Neural cell (in vitro differentiated cells): ENCODE measurements at regions not wholly inside any gene's neighbourhood (a gene's known extent, or its start where the extent isn't known, plus 50 kb on each side); places are given as distances from the start of the nearest gene placed in this dataset.
A peak's percentile ranks its signal among the peaks of the same experiment; 100 is the strongest.

Experiments
- H2AFZ ChIP-seq: fragments of 200-600, 300-800 bp; sonication (generic), shearing (Covaris generic); 2 replicates; pipeline ENCODE4 v1.6.0; 2014; ENCODE audit warnings: low read depth, mild to moderate bottlenecking, antibody characterized with exemption, low read length, moderate library complexity
- H3F3A ChIP-seq: fragments of 200-600 bp; shearing (Covaris generic); 2 replicates; pipeline ENCODE4 v1.6.1; 2016; ENCODE audit warnings: mild to moderate bottlenecking, moderate library complexity, mixed read lengths, antibody characterized with exemption, low read length; ENCODE audit not compliant: insufficient read depth, poor library complexity, severe bottlenecking
- H3K27ac ChIP-seq: fragments of 200-600, 300-800 bp; sonication (generic), shearing (Covaris generic); 2 replicates; pipeline ENCODE4 v1.5.1; 2014; ENCODE audit warnings: mild to moderate bottlenecking, low read length, moderate library complexity
- H3K27me3 ChIP-seq: fragments of 300-800, 200-600 bp; sonication (generic), shearing (Covaris generic); 2 replicates; pipeline ENCODE4 v1.6.0; 2014; ENCODE audit warnings: mild to moderate bottlenecking, low read depth, low read length, moderate library complexity; ENCODE audit not compliant: insufficient read depth
- H3K36me3 ChIP-seq: fragments of 300-800, 200-600 bp; sonication (generic), shearing (Covaris generic); 2 replicates; pipeline ENCODE4 v1.5.1; 2014; ENCODE audit warnings: mild to moderate bottlenecking, antibody characterized with exemption, low read length, moderate library complexity; ENCODE audit not compliant: insufficient read depth
- H3K4me2 ChIP-seq: fragments of 300-800, 200-600 bp; sonication (generic), shearing (Covaris generic); 2 replicates; pipeline ENCODE4 v1.6.0; 2014; ENCODE audit warnings: mild to moderate bottlenecking, low read length
- H3K4me3 ChIP-seq: fragments of 300-800, 200-600 bp; sonication (generic), shearing (Covaris generic); 2 replicates; pipeline ENCODE4 v1.5.1; 2014; ENCODE audit warnings: mild to moderate bottlenecking, low read length, moderate library complexity
- H3K79me2 ChIP-seq: fragments of 200-600 bp; shearing (Covaris generic); replicated peaks from 2 replicates; pipeline ENCODE4 v1.6.0; 2014; ENCODE audit warnings: mild to moderate bottlenecking, low read length, moderate library complexity; ENCODE audit not compliant: insufficient read depth
- H3K9ac ChIP-seq: fragments of 300-800, 200-600 bp; sonication (generic), shearing (Covaris generic); 2 replicates; pipeline ENCODE4 v1.6.1; 2016; ENCODE audit warnings: mild to moderate bottlenecking, low read length, mixed read lengths
- H3K9me2 ChIP-seq: fragments of 200-600 bp; shearing (Covaris generic); 2 replicates; pipeline ENCODE4 v1.6.1; 2016; ENCODE audit warnings: mild to moderate bottlenecking, low read length, mixed read lengths; ENCODE audit not compliant: insufficient read depth
- H3K9me3 ChIP-seq: fragments of 200-600, 300-800 bp; sonication (generic), shearing (Covaris generic); 2 replicates; pipeline ENCODE4 v1.6.1; 2016; ENCODE audit warnings: mild to moderate bottlenecking, mixed run types, low read length, moderate library complexity, mixed read lengths
- H4K20me1 ChIP-seq: fragments of 200-600 bp; shearing (Covaris generic); 2 replicates; pipeline ENCODE4 v1.6.1; 2016; ENCODE audit warnings: mild to moderate bottlenecking, mixed run types; ENCODE audit not compliant: insufficient read depth
- CTCF ChIP-seq: fragments of 450-650 bp; IDR thresholded peaks from 2 replicates; pipeline ENCODE4 v1.5.1; 2014; ENCODE audit warnings: antibody characterized with exemption, mild to moderate bottlenecking, moderate library complexity; ENCODE audit not compliant: poor library complexity, severe bottlenecking
- EP300 ChIP-seq: fragments of 450-650 bp; conservative IDR thresholded peaks from 2 replicates; pipeline ENCODE4 v1.6.1; 2014; ENCODE audit warnings: antibody characterized with exemption, mild to moderate bottlenecking, moderate library complexity; ENCODE audit not compliant: poor library complexity, severe bottlenecking
- EZH2 ChIP-seq: fragments of 200-600, 300-800 bp; shearing (Covaris generic), sonication (generic); IDR thresholded peaks from 2 replicates; pipeline ENCODE4 v1.6.1; 2014; ENCODE audit warnings: antibody characterized with exemption, low read length, borderline replicate concordance, mild to moderate bottlenecking; ENCODE audit not compliant: insufficient read depth, poor library complexity, severe bottlenecking
- MXI1 ChIP-seq: fragments of 450-650 bp; conservative IDR thresholded peaks from 2 replicates; pipeline ENCODE4 v1.6.1; 2014; ENCODE audit warnings: antibody characterized with exemption, mild to moderate bottlenecking; ENCODE audit not compliant: poor library complexity, severe bottlenecking
- POLR2AphosphoS5 ChIP-seq: IDR thresholded peaks from 2 replicates; pipeline ENCODE4 v1.6.1; 2012
- RAD21 ChIP-seq: fragments of 450-650 bp; conservative IDR thresholded peaks from 2 replicates; pipeline ENCODE4 v1.6.1; 2014; ENCODE audit warnings: antibody characterized with exemption, mild to moderate bottlenecking, moderate library complexity
- REST ChIP-seq: IDR thresholded peaks from 2 replicates; pipeline ENCODE4 v1.6.1; 2012; ENCODE audit warnings: borderline replicate concordance
- SMC3 ChIP-seq: fragments of 450-650 bp; conservative IDR thresholded peaks from 2 replicates; pipeline ENCODE4 v1.6.1; 2014; ENCODE audit warnings: antibody characterized with exemption, mild to moderate bottlenecking, moderate library complexity; ENCODE audit not compliant: poor library complexity
- TAF1 ChIP-seq: IDR thresholded peaks from 2 replicates; pipeline ENCODE4 v1.6.1; 2012; ENCODE audit warnings: low read depth

- peaks cover 9% of the 10 kb centered on the region for H3F3A ChIP-seq
- no peak overlapping the region for H3K4me2 ChIP-seq
- peak overlapping the region; percentile 86 for H3K27ac ChIP-seq
- H3K4me3 ChIP-seq = peak overlapping the region; percentile 18
- peak overlapping the region; percentile 47 for H2AFZ ChIP-seq
- no peaks in the 10 kb centered on the region for H3K27me3 ChIP-seq
- no peaks in the 10 kb centered on the region for H3K36me3 ChIP-seq
- peak overlapping the region; percentile 63 for H3K9ac ChIP-seq
- TF ChIP-seq SMC3 (peak; percentile 59), MXI1 (peak; percentile 30), POLR2AphosphoS5 (peak; percentile 51), EZH2 (no peak), TAF1 (no peak), REST (peak; percentile 90), EP300 (peak; percentile 84), RAD21 (peak; percentile 59), CTCF (no peak)
- no peaks in the 10 kb centered on the region for H3K79me2 ChIP-seq
- no peaks in the 10 kb centered on the region for H3K9me2 ChIP-seq
- H4K20me1 ChIP-seq = no peaks in the 10 kb centered on the region
- H3K9me3 ChIP-seq = no peaks in the 10 kb centered on the region
Measured at GRCh38 chr3:72145506-72146380, 360.8 kb upstream of the PROK2 start.

- no peaks in the 10 kb centered on the region for H3K27me3 ChIP-seq
- H3K9ac ChIP-seq = peak overlapping the region; percentile 63
- peaks cover 9% of the 10 kb centered on the region for H3F3A ChIP-seq
- TF ChIP-seq TAF1 (no peak), CTCF (no peak), EP300 (no peak), REST (no peak), EZH2 (no peak), POLR2AphosphoS5 (no peak), MXI1 (no peak)
- no peaks in the 10 kb centered on the region for H4K20me1 ChIP-seq
- no peaks in the 10 kb centered on the region for H3K9me3 ChIP-seq
- H2AFZ ChIP-seq = peak overlapping the region; percentile 47
- no peaks in the 10 kb centered on the region for H3K79me2 ChIP-seq
- H3K36me3 ChIP-seq = no peaks in the 10 kb centered on the region
- H3K4me2 ChIP-seq = no peak overlapping the region
- H3K4me3 ChIP-seq = peak overlapping the region; percentile 18
- H3K27ac ChIP-seq = peak overlapping the region; percentile 86
- H3K9me2 ChIP-seq = no peaks in the 10 kb centered on the region
Measured at GRCh38 chr3:72144773-72145505, 360.0 kb upstream of the PROK2 start.
